Coronary artery (tissue), 2 donors: ENCODE measurements at regions not wholly inside any gene's neighbourhood (a gene's known extent, or its start where the extent isn't known, plus 50 kb on each side); places are given as distances from the start of the nearest gene placed in this dataset.

Experiments used
- DNase-seq: peaks from one replicate; pipeline ENCODE4 v3.0.0-alpha.2; 2017; ENCODE audit warnings: low spot score
- H3K27ac ChIP-seq, 2 donors: fragments of 200-600 bp; sonication (generic); one replicate each; pipeline ENCODE4 v1.5.1; 2016 to 2019
- H3K4me3 ChIP-seq: fragments of 200-600 bp; sonication (generic); 2 replicates; pipeline ENCODE4 v1.5.1; 2016; ENCODE audit warnings: mild to moderate bottlenecking, moderate library complexity
- TF ChIP-seq, protein P1 (sequence below): fragments of 200-600 bp; sonication (generic); IDR thresholded peaks from one replicate; pipeline ENCODE4 v1.5.1; 2019; ENCODE audit warnings: antibody characterized with exemption

DNA sequence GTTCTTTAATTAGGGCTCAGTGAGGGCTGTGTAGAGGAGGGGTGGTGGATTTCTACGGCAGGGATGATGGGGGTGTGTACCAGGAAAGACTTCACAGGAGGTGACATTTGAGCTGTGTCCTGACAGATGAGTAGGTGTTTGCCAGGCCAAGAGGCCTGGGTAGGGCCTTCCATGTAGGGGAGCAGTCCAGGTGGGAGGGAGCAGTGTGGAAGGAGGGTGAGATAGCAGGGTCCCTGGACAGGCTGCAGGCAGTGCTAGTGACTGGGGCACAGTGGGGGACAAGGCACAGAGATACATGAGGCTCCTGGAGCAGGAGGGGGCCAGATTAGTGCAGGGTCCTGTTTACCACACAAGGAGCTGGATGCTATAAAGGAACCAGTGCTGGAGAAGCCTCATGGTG, 147.9 kb upstream of the CADM1 start:
- DNase-seq, result no peak
- Histone ChIP-seq H3K27ac (no peak overlapping the region), H3K4me3 (no peak overlapping the region)
- TF ChIP-seq, protein P1, sequence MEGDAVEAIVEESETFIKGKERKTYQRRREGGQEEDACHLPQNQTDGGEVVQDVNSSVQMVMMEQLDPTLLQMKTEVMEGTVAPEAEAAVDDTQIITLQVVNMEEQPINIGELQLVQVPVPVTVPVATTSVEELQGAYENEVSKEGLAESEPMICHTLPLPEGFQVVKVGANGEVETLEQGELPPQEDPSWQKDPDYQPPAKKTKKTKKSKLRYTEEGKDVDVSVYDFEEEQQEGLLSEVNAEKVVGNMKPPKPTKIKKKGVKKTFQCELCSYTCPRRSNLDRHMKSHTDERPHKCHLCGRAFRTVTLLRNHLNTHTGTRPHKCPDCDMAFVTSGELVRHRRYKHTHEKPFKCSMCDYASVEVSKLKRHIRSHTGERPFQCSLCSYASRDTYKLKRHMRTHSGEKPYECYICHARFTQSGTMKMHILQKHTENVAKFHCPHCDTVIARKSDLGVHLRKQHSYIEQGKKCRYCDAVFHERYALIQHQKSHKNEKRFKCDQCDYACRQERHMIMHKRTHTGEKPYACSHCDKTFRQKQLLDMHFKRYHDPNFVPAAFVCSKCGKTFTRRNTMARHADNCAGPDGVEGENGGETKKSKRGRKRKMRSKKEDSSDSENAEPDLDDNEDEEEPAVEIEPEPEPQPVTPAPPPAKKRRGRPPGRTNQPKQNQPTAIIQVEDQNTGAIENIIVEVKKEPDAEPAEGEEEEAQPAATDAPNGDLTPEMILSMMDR, result no peak

DNA sequence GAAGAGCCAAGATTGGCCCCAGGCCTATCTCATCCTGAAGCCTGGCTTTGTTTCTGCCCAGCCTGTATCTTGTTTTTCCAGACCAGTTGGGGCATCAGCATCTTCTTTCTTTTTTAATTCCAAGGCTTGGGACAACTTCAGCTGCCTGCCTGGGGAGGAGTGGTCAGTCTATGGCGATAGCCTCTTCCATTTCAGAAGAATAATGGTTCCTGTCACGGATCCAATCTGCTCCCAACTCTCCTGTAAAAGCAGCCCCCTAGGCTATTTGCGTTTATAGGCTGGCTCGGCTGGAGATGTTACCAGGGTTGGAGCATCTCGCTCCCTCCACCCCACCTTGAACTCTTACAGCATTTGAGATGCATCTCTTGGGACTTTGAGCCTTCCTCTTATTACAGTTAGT, 145.2 kb upstream of the CADM1 start:
- DNase-seq, result no peak
- Histone ChIP-seq H3K27ac (no peak overlapping the region), H3K4me3 (no peak overlapping the region)
- TF ChIP-seq, protein P1, result no peak

DNA sequence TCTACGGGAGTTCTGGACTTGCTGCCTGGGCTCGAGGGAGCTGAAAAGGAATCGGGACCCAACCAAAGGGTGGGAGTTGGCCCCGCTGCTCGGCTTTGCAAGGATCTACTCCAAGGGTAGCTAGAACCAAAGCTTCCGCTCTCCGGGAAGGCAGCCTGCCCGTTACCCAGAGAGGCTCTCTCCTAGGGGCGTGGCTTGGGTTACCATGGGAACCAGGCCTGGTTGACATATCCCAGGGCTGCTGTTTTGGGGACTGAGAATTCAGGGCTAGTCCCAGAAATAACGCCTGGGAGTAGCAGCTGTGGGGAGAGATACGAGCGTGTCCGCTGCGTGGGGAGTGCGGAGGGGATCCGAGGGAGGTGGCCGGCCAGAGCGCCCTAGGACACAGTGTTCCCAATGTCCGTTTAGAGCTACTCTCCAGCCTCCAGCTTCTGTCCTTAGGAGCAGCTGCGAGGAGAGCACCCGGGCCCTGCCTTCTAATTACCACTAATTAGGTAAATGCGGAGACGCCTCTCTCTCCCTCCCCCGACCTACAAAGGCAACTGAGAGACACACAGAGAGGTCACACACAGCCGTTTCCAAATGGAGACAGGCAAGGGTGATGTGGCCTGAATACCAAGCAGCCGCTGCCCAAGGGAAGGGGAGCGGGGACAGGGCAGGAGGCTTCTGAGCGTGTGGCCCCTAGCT, 141.6 kb upstream of the CADM1 start:
- H3K4me3 ChIP-seq, result no peak overlapping the region
- no peak overlapping the region for H3K27ac ChIP-seq
- no peak for DNase-seq
- TF ChIP-seq, protein P1, result no peak

DNA sequence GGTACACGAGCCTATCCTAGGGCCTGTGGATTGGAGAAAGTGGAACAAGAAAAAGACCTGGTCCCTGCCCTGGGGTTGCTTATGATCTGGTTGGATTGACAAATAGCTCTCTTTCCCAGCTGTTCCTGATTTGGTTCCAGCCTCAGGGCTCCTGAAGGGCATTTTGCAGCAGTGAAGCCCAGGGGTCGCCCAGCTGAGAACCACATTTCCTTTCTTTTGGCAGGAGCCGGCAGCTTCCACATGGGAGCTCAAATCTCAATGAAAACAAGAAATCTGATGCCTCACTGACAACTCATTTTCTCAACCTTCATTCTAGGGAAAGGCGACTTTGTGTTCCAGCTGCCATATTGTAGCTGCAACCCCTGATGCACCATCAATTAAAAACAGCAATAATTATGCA, 140.6 kb upstream of the CADM1 start:
- DNase-seq, result no peak
- no peak overlapping the region for H3K4me3 ChIP-seq
- H3K27ac ChIP-seq, result no peak overlapping the region
- TF ChIP-seq, protein P1, result no peak

DNA sequence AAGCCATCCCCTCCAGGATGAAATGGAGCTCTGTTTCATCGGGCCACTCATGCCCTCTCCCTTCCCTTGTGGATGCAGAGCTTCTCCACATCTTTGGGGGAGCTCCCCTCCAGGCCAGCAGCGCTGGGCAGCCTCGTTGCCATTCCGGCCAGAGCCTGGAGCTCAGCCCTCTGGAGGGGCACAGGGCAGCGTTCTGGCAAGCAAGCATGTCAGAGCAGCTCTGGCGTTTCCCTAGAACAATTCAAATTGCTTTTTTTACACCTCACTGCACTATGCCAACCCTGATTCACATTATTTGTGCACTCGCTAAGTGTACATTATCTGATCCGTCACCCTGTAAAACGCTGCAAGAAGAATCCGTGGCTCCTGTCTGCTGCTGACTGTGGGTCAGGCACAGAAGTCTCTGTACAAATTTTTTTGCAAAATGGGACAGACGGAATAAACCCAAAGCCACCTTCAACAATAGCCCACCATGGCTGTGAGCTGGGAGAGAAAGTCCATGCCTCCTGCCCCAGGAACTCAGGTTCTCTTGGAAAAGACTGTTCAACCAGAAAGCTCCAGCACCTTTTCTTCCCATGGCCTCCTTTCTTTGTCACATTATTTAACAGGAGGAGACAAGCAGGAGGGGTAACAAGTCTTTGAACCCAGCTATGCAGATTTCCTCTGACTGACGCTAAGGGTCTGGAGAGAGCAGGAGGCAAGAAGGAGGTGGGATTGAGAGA, 139.5 kb upstream of the CADM1 start:
- TF ChIP-seq, protein P1, result no peak
- Histone ChIP-seq H3K27ac (no peak overlapping the region), H3K4me3 (no peak overlapping the region)
- DNase-seq, result no peak

DNA sequence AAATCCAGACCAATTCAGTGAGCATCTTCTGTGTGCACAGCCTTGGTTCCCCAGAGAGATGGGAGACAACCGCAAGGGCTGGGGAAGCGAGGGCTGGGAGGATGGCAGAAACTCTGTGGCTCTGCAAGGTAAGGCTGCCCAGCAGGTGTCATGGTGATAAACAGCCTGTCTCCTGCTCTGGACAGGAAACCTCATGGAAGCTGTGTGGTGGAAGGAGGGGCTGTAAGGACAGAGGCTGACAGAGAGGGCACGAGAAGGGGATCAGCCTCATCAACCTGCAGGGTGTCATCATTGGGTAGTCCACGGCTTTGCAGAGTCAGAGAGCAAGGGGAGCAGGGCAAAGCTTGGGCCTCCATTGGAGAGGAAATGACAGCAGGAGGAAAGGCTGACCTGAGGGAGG, 138.4 kb upstream of the CADM1 start:
- TF ChIP-seq, protein P1, result no peak
- H3K27ac ChIP-seq, result no peak overlapping the region
- no peak overlapping the region for H3K4me3 ChIP-seq
- no peak for DNase-seq
